Hindlimb muscle (tissue), 1 donor: ENCODE measurements at regions not wholly inside any gene's neighbourhood (a gene's known extent, or its start where the extent isn't known, plus 50 kb on each side); places are given as distances from the start of the nearest gene placed in this dataset.
"Not testable (repeated sequence)": the region's sequence is repeated elsewhere in the genome, so short reads cannot be mapped to it uniquely, and the experiment has no call there.

Experiments used
- DNase-seq: peaks from one replicate; pipeline ENCODE4 v3.0.0-alpha.2; 2013

- DNase-seq: no peak
Observed at GRCh38 chr13:38283346-38283745, 66.3 kb upstream of the UFM1 start.

- no peak for DNase-seq
Observed at GRCh38 chr13:38265132-38265497, 84.5 kb upstream of the UFM1 start.

- no peak for DNase-seq
Observed at GRCh38 chr13:38264363-38265131, 85.1 kb upstream of the UFM1 start.

- no peak for DNase-seq
Observed at GRCh38 chr13:38262211-38262610, 87.4 kb upstream of the UFM1 start.

GRCh38 chr13:38255600-38255999, 94.1 kb upstream of the UFM1 start:
- no peak for DNase-seq

- no peak for DNase-seq
Observed at GRCh38 chr13:38239874-38240273, 109.8 kb upstream of the UFM1 start.

GRCh38 chr13:38228322-38228721, 121.3 kb upstream of the UFM1 start:
- no peak for DNase-seq

- no peak for DNase-seq
Observed at GRCh38 chr13:38226496-38226895, 123.2 kb upstream of the UFM1 start.

- DNase-seq: peak; percentile 13
Observed at GRCh38 chr13:38223089-38223488, 126.6 kb upstream of the UFM1 start.

GRCh38 chr13:38221120-38221519, 128.5 kb upstream of the UFM1 start:
- DNase-seq: not testable (repeated sequence)

- no peak for DNase-seq
Observed at GRCh38 chr13:38216181-38216580, 133.5 kb upstream of the UFM1 start.

GRCh38 chr13:38213314-38213713, 136.3 kb upstream of the UFM1 start:
- DNase-seq: no peak

GRCh38 chr13:38210928-38211596, 138.6 kb upstream of the UFM1 start:
- DNase-seq: no peak

GRCh38 chr13:38204556-38204955, 145.1 kb upstream of the UFM1 start:
- DNase-seq: peak; percentile 5

- no peak for DNase-seq
Observed at GRCh38 chr13:38202740-38203139, 146.9 kb upstream of the UFM1 start.

GRCh38 chr13:38191016-38191415, 158.6 kb upstream of the UFM1 start:
- DNase-seq: no peak

GRCh38 chr13:38180670-38181069, 169.0 kb upstream of the UFM1 start:
- DNase-seq: no peak

GRCh38 chr13:38180126-38180525, 169.5 kb upstream of the UFM1 start:
- DNase-seq: no peak

- no peak for DNase-seq
Observed at GRCh38 chr13:38176664-38177063, 173.0 kb upstream of the UFM1 start.

GRCh38 chr13:38173403-38173802, 176.2 kb upstream of the UFM1 start:
- no peak for DNase-seq

- no peak for DNase-seq
Observed at GRCh38 chr13:38167164-38167822, 182.4 kb upstream of the UFM1 start.

GRCh38 chr13:38166116-38166515, 183.5 kb upstream of the UFM1 start:
- DNase-seq: no peak

- no peak for DNase-seq
Observed at GRCh38 chr13:38160131-38160530, 189.5 kb upstream of the UFM1 start.

- no peak for DNase-seq
Observed at GRCh38 chr13:38159710-38160109, 189.9 kb upstream of the UFM1 start.
